Right forelimb (tissue), 1 donor: ENCODE measurements at regions not wholly inside any gene's neighbourhood (a gene's known extent, or its start where the extent isn't known, plus 50 kb on each side); places are given as distances from the start of the nearest gene placed in this dataset.
A peak's percentile ranks its signal among the peaks of the same experiment; 100 is the strongest.

Experiments used
- DNase-seq: peaks from one replicate; pipeline ENCODE4 v3.0.0-alpha.2; 2018

GRCh38 chr18:26794230-26795101 lies 71.0 kb downstream of the AQP4 start:
- no peak for DNase-seq

GRCh38 chr18:26792661-26793060 lies 72.8 kb downstream of the AQP4 start:
- DNase-seq, result no peak

- no peak for DNase-seq
These were observed 73.8 kb downstream of the AQP4 start for GRCh38 chr18:26791676-26792075.

- DNase-seq, result no peak
These were observed 80.9 kb downstream of the AQP4 start for GRCh38 chr18:26784599-26784998.

GRCh38 chr18:26783170-26783569 lies 82.3 kb downstream of the AQP4 start:
- no peak for DNase-seq

- no peak for DNase-seq
These were observed 84.8 kb downstream of the AQP4 start for GRCh38 chr18:26780520-26781325.

GRCh38 chr18:26778054-26778393 lies 87.5 kb downstream of the AQP4 start:
- no peak for DNase-seq

- peak; percentile 67 for DNase-seq
These were observed 88.0 kb downstream of the AQP4 start for GRCh38 chr18:26777351-26778053.

- DNase-seq, result no peak
These were observed 92.8 kb downstream of the AQP4 start for GRCh38 chr18:26772691-26773090.

- DNase-seq, result no peak
These were observed 94.0 kb downstream of the AQP4 start for GRCh38 chr18:26771524-26771923.

GRCh38 chr18:26768385-26768784 lies 97.1 kb downstream of the AQP4 start:
- DNase-seq, result no peak

- no peak for DNase-seq
These were observed 100.0 kb downstream of the AQP4 start for GRCh38 chr18:26765498-26765897.

- DNase-seq, result no peak
These were observed 100.9 kb downstream of the AQP4 start for GRCh38 chr18:26764586-26764985.

- DNase-seq, result no peak
These were observed 101.3 kb downstream of the AQP4 start for GRCh38 chr18:26764177-26764576.

- no peak for DNase-seq
These were observed 101.9 kb downstream of the AQP4 start for GRCh38 chr18:26763446-26764110.

GRCh38 chr18:26757263-26758019 lies 108.1 kb downstream of the AQP4 start:
- DNase-seq, result no peak

- DNase-seq, result no peak
These were observed 109.0 kb downstream of the AQP4 start for GRCh38 chr18:26756556-26756955.

GRCh38 chr18:26746826-26747475 lies 118.6 kb downstream of the AQP4 start:
- no peak for DNase-seq

GRCh38 chr18:26746398-26746797 lies 119.1 kb downstream of the AQP4 start:
- DNase-seq, result no peak

- no peak for DNase-seq
These were observed 120.0 kb downstream of the AQP4 start for GRCh38 chr18:26745288-26746181.

- no peak for DNase-seq
These were observed 123.7 kb downstream of the AQP4 start for GRCh38 chr18:26741758-26742157.
